NCI-H2081 treated with DMSO at 0.1 percent for 48 hours (cell line): ENCODE measurements at regions not wholly inside any gene's neighbourhood (a gene's known extent, or its start where the extent isn't known, plus 50 kb on each side); places are given as distances from the start of the nearest gene placed in this dataset.
A peak's percentile ranks its signal among the peaks of the same experiment; 100 is the strongest.
"Not testable (repeated sequence)": the region's sequence is repeated elsewhere in the genome, so short reads cannot be mapped to it uniquely, and the experiment has no call there.

ENCODE experiments used
- DNase-seq: peaks from one replicate; lab custom pipeline; 2025; lab: John Stamatoyannopoulos, UW

DNA sequence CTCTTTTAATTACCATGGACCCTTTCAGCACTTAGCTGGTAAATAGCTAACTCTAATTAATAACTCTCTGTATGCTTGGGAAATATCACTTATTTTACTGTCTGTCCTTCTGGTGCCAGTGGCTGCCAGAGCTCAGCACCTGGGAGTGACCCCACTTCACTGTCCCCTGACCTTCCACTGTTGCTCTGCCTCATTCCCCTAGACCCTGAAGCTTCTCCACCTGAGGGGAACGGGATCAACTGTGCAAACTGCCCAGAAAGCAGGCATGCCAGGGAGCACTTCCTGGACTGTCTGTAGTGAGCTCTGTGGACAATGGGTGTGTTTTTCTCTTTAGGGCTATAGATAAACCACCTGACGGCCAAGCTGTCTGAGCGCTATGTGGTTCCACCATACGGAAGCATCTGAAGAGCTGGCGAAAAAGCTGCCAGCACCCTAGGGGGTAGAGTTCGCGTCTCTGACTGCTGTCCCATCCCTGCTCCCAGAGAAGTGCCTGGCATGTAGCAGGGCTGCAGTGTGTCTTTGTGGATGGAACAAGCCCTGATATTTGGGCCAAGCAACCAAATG is 106.3 kb upstream of the FOXA2 start:
- DNase-seq, result no peak

DNA sequence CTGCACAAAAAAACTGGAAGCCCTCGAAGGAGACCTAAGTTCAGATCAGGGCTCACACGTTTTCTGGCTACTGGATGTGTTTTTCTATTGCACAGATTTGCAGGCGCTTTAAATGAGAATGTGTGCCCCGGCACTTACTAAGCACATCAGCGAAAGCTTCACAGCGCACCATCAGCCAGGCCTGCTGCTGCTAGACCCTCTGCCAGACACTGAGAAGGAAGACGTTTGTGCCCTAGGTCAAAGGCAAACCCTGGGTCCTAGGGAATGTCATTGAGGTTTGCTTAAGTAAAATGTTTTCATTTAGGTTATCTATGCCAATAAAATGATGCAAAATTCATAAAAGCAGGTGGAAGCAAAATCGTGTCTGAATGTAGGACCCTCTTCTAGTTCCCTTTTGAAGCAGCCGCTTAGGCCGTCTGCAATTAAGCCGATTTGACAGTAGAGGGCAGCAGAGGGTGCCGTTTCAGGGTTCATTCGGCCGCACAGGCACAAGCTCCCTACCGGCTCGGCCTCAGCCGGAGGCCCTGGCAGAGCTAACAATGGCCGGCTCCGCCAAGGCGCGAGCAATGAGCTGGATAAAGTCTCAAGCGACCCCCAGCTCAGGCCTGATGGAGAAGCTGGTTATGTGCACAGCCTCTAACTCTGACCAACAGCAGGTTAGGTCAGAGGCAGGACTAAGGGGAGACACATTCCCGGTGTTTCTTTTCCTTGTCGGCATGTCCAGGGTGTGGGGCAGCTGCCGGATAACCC is 107.2 kb upstream of the FOXA2 start:
- peak; percentile 61 for DNase-seq

DNA sequence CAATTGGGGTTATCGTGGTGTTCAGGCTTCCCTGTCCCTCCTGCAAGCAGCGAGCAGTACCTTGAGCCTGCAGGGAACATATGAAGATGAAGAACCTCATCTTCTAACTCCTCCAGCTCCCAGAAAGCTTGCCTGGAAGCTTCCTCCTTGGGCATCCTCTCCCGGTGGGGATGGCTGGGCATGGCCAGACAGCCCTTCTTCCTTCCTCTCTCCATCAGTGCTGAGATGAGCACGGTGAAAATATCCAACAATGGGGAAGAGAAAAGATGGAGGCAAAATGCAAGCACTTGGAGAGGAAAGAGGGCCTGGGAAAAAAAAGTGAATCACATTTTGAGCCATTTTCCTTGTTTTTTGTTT is 107.7 kb upstream of the FOXA2 start:
- no peak for DNase-seq

DNA sequence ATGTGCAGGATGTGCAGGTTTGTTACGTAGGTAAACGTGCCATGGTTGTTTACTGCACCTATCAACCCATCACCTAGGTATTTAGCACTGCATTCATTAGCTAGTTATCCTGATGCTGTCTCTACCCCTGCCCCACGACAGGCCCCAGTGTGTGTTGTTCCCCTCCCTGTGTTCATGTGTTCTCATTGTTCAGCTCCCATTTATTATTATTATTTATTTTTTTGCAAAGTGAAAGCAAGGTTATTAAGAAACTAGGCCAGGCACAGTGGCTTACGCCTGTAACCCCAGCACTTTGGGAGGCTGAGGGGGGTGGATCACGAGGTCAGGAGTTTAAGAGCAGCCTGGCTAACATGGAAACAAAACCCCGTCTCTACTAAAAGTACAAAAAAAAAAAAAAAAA is 108.2 kb upstream of the FOXA2 start:
- DNase-seq, result not testable (repeated sequence)

DNA sequence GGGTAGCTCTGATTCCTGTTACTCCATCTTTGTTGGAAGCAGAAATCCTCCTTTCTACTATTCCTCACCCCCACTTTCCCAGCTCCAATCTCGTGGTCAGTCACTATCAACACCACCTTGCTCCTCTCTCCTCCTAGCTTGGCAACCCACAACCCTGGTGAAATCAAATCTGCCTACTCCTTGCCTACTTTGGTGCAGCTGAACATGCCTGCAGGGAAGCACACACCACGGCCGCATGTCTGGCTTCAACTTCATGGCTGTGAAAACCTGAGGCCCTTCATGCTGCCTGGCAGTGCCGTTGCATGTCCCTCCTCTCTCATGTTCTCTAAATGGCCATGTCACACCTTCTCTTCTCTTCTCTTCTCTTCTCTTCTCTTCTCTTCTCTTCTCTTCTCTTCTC is 112.4 kb upstream of the FOXA2 start:
- no peak for DNase-seq

DNA sequence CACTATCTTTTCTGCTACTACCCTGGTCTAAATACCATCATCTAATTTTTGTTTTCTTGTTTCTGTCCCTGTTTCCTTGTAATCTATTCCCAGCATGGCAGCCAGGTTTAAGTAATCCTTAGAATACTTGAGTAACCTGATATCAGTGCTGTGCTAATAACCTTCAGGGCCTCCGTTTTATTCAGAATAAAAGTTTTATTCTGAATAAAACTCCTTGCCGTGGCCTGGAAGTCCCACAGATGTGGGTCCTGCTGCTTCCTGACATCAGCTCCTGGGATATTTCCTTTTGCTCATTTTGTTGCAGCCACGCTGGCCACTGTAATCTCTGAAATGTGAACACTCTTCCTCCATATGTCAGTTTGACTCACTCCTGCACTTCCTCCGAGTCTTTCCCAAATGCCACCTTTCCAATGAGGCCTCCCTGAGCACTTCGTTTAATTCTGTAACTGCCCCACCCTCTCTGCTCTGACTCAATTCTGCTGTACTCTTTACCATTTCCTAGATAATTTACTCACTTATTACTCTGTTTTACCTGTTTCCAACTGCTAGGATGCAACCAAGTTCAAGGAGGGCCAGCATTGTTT is 114.0 kb upstream of the FOXA2 start:
- no peak for DNase-seq

DNA sequence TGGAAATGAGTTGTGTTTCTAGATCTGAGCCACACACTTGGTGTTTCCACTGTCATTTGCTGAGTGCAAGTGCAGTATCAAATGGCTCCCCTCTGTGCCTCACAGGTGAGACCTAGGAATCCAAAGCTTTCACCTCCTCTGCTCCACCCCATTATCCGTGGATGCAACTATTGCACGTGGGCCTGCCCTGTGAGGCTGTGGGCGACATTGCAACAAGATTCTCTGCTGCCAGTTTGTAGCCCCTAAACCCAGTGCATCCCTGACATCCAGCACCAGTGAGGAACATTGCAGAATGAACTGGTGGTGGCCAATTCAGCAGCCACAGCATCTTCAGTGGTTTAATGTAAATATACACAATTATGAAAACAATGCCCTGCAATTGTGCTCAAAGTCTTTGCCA is 115.0 kb upstream of the FOXA2 start:
- no peak for DNase-seq

DNA sequence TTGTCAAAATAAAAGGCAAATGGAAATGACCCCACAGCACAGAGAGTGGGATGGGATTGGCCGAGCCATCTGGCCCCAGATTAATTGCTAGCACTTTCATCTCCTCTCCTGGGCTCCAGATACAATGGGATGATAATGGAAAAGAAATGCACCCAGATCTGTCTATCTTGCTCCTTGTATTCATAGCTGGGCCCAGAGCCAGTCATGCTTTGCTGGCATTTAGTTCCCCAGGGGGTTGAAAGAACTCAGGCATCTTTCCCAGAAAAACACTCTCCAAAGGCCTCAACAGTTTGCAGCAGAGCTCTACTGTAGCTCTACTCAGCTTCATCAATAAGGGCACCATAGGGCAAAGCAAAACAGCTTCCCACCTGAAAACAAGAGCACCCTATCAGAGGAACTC is 116.0 kb upstream of the FOXA2 start:
- no peak for DNase-seq

DNA sequence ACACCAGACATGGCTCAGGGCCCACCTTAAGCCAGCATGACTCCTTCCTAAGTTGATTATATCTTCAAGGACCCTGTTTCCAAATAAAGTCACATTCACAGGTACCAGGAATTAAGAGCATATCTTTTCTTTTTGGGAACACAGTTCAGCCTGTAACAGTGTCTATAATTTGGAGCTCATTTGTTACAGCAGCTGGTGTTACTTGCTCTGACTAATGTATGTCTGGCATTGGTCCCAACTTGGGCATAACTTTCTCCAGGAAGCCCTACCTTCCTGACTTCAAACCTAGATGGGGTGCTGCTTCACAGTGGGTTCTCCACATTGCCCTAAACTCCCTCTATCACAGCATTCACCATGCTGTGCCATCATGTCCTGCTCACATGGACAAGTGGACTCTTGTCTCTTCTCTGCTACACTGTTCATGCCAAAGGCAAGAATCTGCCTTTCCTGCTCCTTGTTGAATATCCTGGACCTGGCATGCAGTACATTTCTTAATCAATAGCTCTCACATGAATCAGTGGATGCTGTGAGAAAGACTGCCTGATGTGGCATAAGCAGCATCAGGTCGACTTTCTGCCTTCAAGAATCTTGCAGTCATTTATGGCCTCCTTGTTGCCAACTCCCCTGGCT is 117.4 kb upstream of the FOXA2 start:
- DNase-seq, result no peak

DNA sequence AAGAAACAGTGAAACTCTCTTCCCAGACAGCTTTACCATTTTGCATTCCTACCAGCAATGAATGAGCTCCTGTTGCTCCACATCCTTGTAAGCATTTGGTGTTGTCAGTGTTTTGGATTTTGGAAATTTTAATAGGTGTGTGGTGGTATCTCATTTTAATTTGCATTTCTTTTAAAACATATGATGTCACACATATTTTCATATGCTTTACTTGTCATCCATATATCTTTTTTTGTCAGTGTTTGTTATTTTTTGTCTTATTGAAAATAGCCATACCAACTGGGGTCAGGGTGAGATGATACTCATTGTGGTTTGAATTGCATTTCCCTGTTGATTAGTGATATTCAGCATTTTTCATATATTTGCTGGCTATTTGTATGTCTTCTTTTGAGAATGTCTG is 119.5 kb upstream of the FOXA2 start:
- DNase-seq, result no peak

DNA sequence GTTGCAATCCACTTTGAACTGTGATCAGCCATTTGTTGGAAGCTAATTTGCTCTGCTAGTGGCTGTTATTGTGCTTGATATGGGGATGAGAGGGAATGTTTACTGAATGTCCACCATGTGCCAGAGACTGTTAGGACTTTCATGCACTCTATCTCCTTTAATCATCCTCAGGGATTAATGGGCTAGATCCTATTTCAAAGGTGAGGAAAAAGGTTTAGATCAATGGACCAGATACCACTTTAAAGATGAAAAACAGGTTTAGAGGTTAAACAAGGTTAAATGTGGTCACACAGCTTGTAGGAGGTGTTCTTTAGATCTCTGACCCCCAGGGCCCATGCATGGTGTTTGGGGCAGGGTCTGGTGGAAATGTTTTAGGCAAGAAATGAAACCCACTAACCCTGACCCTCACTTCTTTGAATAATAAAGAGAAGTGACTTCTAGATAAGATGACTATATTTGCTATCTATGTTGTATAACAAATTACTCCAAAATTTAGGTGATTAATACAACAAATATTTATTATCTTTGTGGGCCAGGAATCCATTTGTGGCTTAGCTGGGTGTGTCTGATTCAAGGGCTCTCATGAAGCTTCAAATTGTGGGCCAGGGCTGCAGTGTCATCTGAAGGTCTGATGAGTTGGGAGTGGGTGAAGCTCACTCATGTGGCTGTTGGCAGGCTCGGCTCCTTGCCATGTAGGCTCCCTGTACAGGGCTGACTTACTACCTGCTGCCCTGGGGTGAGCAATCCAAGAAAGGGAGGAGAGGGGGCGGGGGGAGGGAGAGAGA is 127.8 kb upstream of the FOXA2 start:
- no peak for DNase-seq

DNA sequence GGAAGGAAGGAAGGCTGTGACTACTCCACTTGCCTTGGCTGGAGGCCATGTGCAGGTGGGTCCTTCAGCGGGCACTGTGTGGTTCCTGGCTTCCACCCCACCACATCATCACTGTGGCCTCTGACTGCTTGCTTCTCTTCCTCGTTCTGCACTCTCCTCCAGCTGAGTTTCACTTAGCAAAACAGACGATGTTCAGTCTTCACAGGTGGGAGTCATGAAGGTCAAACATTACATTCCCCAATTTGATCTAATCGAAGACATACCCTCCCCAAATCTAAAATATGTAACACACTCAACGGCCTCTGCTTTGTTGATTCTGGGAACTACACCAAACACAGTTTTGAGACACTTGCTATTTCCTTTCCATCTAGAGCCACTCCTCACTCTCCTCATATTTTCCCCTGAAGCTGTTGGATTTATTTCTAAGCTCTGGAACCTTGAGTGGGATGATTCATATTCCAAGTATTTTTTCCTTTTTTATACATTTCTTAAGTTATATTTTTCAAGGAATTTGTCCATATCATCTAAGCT is 132.5 kb upstream of the FOXA2 start:
- no peak for DNase-seq

DNA sequence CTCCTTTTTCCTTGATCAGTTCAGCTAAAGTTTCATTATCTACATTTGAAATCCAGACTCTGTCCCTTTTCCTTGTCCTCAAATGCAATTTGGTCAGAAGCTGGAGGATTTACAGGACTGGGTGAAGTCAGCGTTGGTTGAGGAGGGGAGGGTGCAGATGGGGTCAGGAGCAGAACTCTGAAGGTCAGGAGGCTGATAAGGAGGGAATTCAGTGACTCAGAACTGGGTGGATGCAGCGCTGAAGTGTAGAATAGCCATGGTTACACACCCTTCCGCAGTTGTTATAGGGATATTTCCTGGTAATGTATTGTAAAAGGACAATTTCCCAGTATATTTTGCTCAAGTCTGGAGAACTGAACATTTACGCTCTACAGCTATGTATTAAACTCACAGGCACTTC is 133.1 kb upstream of the FOXA2 start:
- no peak for DNase-seq

DNA sequence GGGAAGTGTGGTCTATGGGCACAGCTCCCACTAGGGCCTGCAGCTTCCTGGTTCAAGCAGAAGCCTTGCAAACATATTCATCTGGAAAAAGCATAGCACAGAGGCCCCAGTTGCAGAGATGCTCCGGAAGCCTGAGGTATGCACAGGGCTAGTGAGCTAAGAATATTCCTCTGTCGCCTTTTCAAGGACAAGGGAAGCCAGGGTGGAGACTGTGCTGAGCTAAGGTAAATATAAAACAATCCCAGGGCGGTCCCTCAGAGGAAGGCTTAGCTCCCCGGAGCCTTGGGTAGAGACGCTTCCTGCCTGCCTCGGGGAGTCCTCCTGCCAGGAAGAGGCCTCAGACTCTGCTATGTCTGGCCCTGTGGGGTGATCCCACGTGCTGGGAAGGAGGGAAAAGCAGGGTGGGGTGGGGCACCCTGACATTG is 134.8 kb upstream of the FOXA2 start:
- DNase-seq, result no peak

DNA sequence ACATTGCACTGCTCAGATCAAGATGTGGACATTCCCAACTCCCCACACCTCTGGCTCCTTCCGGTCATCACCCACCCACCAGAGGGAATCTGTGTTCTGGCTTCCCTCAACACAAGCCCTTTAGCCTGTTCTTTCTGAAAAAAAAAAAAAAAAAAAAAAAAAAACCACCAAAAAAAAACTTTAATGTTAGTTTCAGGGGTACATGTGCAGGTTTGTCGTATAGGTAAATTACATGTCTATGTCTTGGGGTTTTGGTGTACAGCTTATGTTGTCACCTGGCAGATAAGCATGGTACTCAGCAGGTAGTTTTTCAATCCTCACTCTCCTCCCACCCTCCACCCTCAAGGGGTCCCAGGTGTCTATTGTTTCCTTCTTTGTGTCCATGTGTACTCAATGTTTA is 135.8 kb upstream of the FOXA2 start:
- no peak for DNase-seq

DNA sequence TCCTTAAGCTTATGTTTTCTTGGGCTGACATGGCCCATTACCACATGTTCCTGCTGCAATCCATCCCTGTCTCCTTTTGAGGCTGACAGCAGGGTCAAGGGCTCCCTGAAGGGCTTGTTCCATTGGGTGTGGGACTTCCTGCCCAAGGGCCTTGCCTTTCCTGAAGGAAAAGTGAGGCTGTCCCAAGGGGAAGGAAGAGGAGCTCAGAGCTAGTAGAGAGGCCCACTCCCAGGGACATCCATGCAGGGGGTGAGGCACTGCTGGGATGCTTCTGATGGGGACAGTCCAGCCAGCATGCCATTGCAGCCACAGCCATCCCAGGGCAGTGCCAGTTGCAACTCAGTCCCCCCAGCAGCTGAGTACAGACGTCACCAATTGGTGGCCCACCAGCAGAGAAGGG is 138.4 kb upstream of the FOXA2 start:
- DNase-seq, result no peak

DNA sequence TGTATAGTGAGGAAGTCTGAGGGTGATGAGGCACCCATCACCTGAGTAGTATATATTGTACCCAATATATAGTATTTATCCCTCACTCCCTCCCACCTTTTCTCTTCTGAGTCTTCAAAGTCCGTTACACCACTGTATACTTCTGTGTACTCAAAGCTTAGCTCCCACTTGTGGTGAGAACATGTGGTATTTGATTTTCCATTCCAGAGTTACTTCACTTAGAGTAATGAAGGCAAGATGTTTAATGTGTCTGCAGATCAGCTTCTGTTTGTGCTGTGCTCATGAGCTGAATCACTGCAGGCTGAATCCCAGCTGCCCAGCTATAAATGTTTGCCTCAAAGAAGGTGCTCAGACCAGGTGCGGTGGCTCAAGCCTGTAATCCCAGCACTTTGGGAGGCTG is 139.3 kb upstream of the FOXA2 start:
- no peak for DNase-seq

DNA sequence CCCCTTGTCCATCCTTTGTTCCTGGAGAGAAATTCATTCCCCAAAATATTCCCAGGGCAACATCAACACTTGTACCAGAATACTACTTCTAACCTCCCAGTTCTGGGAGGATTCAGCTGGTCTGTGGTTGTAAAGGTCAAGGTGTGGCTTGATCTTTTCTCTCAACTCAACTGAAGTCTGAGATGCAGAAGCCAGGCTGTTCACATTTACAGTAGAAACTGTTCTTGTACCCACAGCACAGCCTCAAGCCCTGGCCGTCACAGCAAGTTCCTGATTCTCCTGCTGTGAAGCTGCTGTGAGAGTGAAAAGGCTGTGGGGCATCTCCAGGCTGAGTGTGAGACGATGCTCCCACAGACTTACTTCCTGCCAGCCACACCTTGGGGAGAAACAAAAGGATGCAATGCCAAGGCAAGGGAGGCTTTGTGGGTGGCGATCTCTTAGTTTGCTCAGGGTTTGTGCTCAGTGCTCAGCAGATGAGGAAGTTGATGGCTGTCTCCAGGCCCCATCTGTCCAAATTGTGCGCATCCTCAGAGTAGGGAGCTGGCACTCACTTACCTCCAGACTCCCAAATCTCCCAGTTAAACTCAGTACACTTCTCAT is 143.9 kb upstream of the FOXA2 start:
- no peak for DNase-seq

DNA sequence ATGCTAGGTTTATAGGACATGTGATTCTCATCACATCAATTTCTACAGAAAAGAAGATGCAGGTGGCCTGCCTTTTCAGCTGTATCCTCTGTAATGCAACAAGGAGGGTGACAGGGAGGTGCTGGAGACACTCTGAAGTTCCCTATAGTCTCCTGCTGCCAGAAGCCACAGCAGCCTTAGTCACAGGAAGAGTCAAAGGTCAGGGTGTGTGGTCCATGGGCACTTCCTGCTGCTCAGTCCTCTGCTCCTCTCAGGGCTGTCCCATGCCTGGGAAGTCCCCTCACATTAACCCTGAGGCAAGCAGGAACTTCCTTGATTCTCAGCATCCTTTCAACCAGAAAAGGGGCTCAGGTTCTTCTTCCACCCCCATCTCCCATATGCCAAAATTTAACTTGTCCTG is 144.8 kb upstream of the FOXA2 start:
- DNase-seq, result no peak

DNA sequence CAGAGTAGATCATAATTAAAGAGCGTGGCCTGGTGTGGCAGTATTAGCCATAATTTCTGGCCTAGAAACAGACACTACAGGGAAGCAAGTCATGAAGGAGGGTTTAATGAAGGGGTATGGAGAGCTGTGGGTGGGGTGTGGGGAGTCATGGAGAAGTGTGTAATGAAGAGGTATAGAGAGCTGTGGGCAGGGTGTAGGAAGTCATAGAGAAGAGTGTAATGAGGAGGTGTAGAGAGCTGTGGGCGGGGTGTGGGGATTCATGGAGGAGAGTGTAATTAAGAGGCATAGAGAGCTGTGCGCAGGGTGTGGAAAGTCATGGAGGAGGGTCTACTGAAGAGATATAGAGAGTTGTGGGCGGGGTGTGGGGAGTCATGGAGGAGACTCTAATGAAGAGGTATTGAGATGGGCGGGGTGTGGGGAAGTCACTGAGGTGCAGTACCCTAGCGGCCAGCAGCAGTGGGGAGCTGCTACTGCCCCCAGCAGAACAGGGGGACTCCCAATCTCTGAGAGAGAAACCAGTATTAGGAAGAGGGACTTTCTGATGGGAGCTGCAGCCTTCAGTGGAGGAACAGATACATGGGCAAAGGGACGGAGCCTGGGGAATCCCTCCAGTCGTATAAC is 145.4 kb upstream of the FOXA2 start:
- DNase-seq, result no peak

DNA sequence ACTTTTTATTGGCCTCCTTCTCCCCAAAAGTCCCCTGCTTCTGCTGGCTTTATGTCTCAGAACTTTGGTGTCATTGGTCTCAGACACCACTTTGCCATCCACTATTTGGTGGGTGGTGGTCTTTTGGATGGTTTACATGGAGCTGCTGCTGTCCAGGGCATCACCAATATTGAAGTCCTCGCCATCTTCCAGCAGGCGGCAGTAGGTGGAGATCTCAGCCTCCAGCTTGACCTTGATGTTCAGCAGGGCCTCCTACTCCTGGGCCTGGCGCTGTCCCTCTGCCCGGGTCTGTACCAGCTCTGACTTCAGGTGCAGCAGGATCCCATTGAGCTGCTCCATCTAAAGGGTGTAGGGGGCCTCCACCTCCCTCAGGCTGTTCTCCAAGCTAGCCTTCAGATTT is 148.4 kb upstream of the FOXA2 start:
- DNase-seq, result no peak
